ENCODE measurements at regions not wholly inside any gene's neighbourhood (a gene's known extent, or its start where the extent isn't known, plus 50 kb on each side); places are given as distances from the start of the nearest gene placed in this dataset.

- TF ChIP-seq MLXIP (CRISPR knock-in tag; IDR thresholded peaks at IDR 0.05; ENCODE audit: borderline replicate concordance) (no peak), SMARCE1 (IDR thresholded peaks at IDR 0.05; ENCODE audit: borderline replicate concordance) (no peak)
Observed at GRCh38 chr14:97005934-97006333, 208.8 kb downstream of the VRK1 start (continued).

GRCh38 chr14:97010491-97011160, 213.4 kb downstream of the VRK1 start:
- CTCF ChIA-PET (ENCODE audit: low intra/inter-chr PET ratio, low total read pairs), result no interaction called here
- intact Hi-C loops (cut with micrococcal nuclease; ENCODE audit: unreplicated experiment), result no loop called here
- no peak for FAIRE-seq

More at GRCh38 chr14:97010491-97011160, 213.4 kb downstream of the VRK1 start:
- H3K36me3 ChIP-seq (replicated peaks in 1 of 2; ENCODE audit: control insufficient read depth in 1 of 2, insufficient read depth in 2 of 2, low read length in 2 of 2), result no peaks in the 10 kb centered on the region
- no peak overlapping the region for H3K4me3 ChIP-seq (replicated peaks in 1 of 3; ENCODE audit: insufficient read depth in 1 of 3, low read depth in 2 of 3, low read length in 3 of 3)
- POLR2A ChIA-PET, result no interaction called here
- H3K4me2 ChIP-seq (ENCODE audit: low read depth, low read length), result no peak overlapping the region
- in situ Hi-C loops (cut with HindIII; ENCODE audit: extremely low pct_ligation_motif_present, low pct_unique_long_range_greater_than_20kb), result no loop called here
- no peak overlapping the region for H2AFZ ChIP-seq (ENCODE audit: low read length)
- no peaks in the 10 kb centered on the region for H3K4me1 ChIP-seq (ENCODE audit: insufficient read depth, low read length)
- H3K27me3 ChIP-seq (ENCODE audit: control insufficient read depth in 1 of 2, insufficient read depth in 2 of 2, low read length in 2 of 2), result peaks cover 0 to 4% of the 10 kb centered on the region in 2 experiments; a peak in 1 of 5 replicates
- no peak overlapping the region for H3K9ac ChIP-seq (ENCODE audit: insufficient read depth, low read depth, low read length)
- ATAC-seq, result no peak
- no peaks in the 10 kb centered on the region for H3K79me2 ChIP-seq (ENCODE audit: insufficient read depth, low read length)
- no peaks in the 10 kb centered on the region for H3K9me3 ChIP-seq (ENCODE audit: low read length)
- no peaks in the 10 kb centered on the region for H4K20me1 ChIP-seq (ENCODE audit: insufficient read depth, low read length)
- no TSS peak for BruUV-seq (replicated peaks)
- WGBS (ENCODE audit: low lambda C conversion rate), result 21% methylated on average over 8 of the region's 8 CpGs
- DNase-seq (ENCODE audit: low spot score), result no peak
- TF ChIP-seq CTCF (CRISPR knock-in tag; IDR thresholded peaks at IDR 0.05) (peak; percentile 22; the same call in 1 of the 2 replicates), E2F5 (CRISPR knock-in tag; conservative IDR thresholded peaks at IDR 0.05) (no peak), ZNF530 (CRISPR knock-in tag; IDR thresholded peaks at IDR 0.05; ENCODE audit: low read depth) (no peak)
- H3K27ac ChIP-seq (ENCODE audit: extremely low read length, insufficient read depth, low read length), result no peak overlapping the region

All from HepG2 (cell line).